Prostate gland (tissue), 2 donors: ENCODE measurements at regions not wholly inside any gene's neighbourhood (a gene's known extent, or its start where the extent isn't known, plus 50 kb on each side); places are given as distances from the start of the nearest gene placed in this dataset.

Experiments
- CTCF ChIP-seq, 4 experiments: fragments of 200-600 bp in 2 of 4; fragments of 450-650 bp in 2 of 4; sonication (generic) in 2 of 4; IDR thresholded peaks; 1 replicate in 3 of 4; 2 replicates in 1 of 4; pipeline ENCODE4 v1.5.1; 2016 to 2019; ENCODE audit warnings: antibody characterized with exemption in 4 of 4, mild to moderate bottlenecking in 2 of 4, moderate library complexity in 2 of 4
- POLR2A ChIP-seq: fragments of 450-650 bp; IDR thresholded peaks from one replicate; pipeline ENCODE4 v1.6.1; 2016; ENCODE audit warnings: antibody characterized with exemption, mild to moderate bottlenecking

- TF ChIP-seq POLR2A (no peak), CTCF (IDR thresholded peaks at IDR 0.05) (no peak)
Measured at GRCh38 chr19:28634837-28635236, 578.1 kb downstream of the UQCRFS1 start.
